Osteocyte (in vitro differentiated cells): ENCODE measurements at regions not wholly inside any gene's neighbourhood (a gene's known extent, or its start where the extent isn't known, plus 50 kb on each side); places are given as distances from the start of the nearest gene placed in this dataset.

ENCODE experiments used
- DNase-seq: peaks from one replicate; pipeline ENCODE4 v3.0.0; 2021; ENCODE audit warnings: mixed read lengths; ENCODE audit not compliant: unreplicated experiment; ENCODE audit errors: extremely low spot score
- H3K27ac Mint-ChIP-seq: one replicate; pipeline ENCODE4 v1.8.0; 2021; ENCODE audit warnings: mild to moderate bottlenecking, mixed read lengths; ENCODE audit not compliant: unreplicated experiment
- H3K27me3 Mint-ChIP-seq: one replicate; pipeline ENCODE4 v1.8.0; 2021; ENCODE audit warnings: mixed read lengths; ENCODE audit not compliant: unreplicated experiment
- H3K36me3 Mint-ChIP-seq: one replicate; pipeline ENCODE4 v1.8.0; 2021; ENCODE audit warnings: mixed read lengths; ENCODE audit not compliant: unreplicated experiment
- H3K4me1 Mint-ChIP-seq: one replicate; pipeline ENCODE4 v1.8.0; 2021; ENCODE audit warnings: mixed read lengths; ENCODE audit not compliant: unreplicated experiment
- H3K4me3 Mint-ChIP-seq: one replicate; pipeline ENCODE4 v1.8.0; 2021; ENCODE audit warnings: mild to moderate bottlenecking, moderate library complexity, mixed read lengths; ENCODE audit not compliant: unreplicated experiment
- H3K9me3 Mint-ChIP-seq: one replicate; pipeline ENCODE4 v1.8.0; 2021; ENCODE audit warnings: mixed read lengths; ENCODE audit not compliant: unreplicated experiment
- CTCF ChIP-seq: fragments of 200-600 bp; sonication (generic); IDR thresholded peaks from 2 replicates; pipeline ENCODE4 v1.5.0; 2021; ENCODE audit warnings: antibody characterized with exemption, mild to moderate bottlenecking, moderate library complexity

GRCh38 chr12:44930972-44931600 lies 55.0 kb upstream of the NELL2 start:
- H3K4me1 Mint-ChIP-seq, result no peaks in the 10 kb centered on the region
- no peak for DNase-seq
- no peak overlapping the region for H3K4me3 Mint-ChIP-seq
- peaks cover 7% of the 10 kb centered on the region for H3K27me3 Mint-ChIP-seq
- H3K9me3 Mint-ChIP-seq, result no peaks in the 10 kb centered on the region
- H3K36me3 Mint-ChIP-seq, result no peaks in the 10 kb centered on the region
- no peak overlapping the region for H3K27ac Mint-ChIP-seq
- peak; percentile 63 for TF ChIP-seq CTCF

- no peak for DNase-seq
- Mint-ChIP-seq H3K9me3 (no peaks in the 10 kb centered on the region), H3K27me3 (peaks cover 7% of the 10 kb centered on the region), H3K4me3 (no peak overlapping the region), H3K36me3 (no peaks in the 10 kb centered on the region), H3K27ac (no peak overlapping the region), H3K4me1 (no peaks in the 10 kb centered on the region)
- TF ChIP-seq CTCF, result no peak
Observed at GRCh38 chr12:44929236-44929885, 53.2 kb upstream of the NELL2 start.
